Ecto neural progenitor cell (in vitro differentiated cells): ENCODE measurements at regions not wholly inside any gene's neighbourhood (a gene's known extent, or its start where the extent isn't known, plus 50 kb on each side); places are given as distances from the start of the nearest gene placed in this dataset.

Experiments used
- DNase-seq: peaks from one replicate; pipeline ENCODE4 v3.0.0-alpha.2; 2018; ENCODE audit warnings: low spot score

- DNase-seq: no peak
Observed at GRCh38 chr3:69535613-69536012, 149.7 kb upstream of the FRMD4B start.

DNA sequence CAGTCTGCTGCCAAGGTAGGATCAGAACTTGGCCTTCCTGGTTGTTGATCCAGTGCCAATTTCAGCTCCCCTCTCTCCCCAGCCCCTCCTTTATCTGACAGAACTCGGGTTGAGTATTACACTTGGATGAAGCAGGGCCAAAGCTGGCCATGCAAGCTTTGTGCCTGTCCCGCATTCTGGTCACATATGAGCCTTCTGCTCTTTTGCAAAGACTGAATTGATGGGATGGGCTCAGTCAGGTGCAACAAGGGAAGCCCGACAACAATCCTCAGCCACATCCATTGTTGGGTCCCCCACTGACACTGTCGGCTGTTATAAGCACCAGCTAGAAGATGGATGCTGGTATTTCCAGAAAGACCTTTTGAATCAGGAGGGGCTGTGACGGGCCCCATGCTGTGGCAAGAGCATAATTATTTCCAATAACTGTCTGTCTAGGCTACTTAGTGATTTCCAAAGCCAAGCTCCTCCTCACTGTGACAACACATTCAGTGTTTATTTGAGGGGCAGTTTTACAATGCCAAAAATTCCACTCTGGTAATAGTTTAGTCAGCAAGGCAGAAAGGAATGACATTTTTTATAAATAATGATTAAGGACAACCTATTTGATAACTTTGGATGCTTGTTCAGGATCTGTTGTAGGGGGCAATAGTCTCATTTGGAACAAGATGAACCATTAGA, 146.8 kb upstream of the FRMD4B start:
- DNase-seq: no peak

DNA sequence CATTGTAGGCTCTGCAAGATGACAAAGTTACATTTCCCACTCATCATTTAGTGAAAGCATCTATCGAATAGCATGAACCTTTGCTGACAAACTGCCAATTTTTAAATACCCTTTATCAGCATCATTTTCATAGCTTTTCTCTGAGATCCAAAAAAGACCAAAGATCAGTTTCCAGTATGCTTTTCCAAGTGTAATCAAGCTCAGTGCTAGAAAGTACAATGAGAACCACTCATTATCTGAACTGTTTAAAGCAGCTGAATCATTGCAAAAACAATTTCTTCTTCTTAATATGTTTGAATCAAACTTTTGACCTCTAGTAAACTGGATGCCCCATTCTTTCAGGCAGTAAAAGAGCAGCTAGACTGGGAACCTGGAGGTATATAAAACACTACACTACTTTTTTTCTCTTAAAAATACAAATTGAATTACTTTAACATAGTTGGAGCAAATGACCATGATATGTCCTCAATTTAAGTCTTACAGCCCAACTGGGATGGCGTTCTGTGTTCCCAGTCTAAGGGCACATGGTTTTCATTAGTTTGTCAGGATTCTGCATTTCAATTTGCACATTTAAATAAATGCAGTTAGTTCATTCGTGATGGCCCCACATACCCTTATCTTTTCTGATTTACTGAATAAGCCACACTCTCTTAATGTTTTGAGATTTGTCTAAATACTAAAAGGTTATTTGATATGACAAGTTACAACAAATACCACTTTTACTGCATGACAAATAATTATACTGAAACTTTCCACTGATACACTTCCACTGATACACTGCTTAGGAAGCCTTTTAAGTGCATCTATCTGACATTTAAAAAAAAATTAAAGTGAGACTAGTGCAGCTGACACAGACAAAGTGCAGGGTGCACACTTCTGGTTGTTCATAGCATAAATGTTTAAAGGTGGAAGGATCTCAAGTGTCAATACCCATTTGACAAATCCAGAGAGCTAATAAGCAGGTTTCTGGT, 146.0 kb upstream of the FRMD4B start:
- DNase-seq: no peak

DNA sequence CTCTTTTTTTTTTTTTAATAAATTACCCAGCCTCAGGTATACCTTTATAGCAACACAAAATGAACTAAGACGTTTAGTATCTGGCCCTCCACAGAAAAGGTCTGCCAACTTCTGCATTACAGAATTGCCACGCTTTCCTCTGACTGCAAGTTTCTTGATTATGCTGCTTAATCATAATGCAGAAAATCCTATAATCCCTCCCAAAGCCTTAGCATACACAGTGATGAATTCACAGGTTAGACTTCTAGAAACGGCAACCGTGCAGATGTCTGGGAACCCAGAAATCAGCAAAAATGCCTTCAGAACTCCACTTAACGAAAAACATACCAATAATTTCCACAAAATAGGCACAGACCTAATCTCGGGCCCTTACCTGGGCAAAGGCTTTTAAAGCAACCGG, 144.7 kb upstream of the FRMD4B start:
- DNase-seq: no peak

GRCh38 chr3:69527498-69527897, 141.6 kb upstream of the FRMD4B start:
- DNase-seq: no peak

DNA sequence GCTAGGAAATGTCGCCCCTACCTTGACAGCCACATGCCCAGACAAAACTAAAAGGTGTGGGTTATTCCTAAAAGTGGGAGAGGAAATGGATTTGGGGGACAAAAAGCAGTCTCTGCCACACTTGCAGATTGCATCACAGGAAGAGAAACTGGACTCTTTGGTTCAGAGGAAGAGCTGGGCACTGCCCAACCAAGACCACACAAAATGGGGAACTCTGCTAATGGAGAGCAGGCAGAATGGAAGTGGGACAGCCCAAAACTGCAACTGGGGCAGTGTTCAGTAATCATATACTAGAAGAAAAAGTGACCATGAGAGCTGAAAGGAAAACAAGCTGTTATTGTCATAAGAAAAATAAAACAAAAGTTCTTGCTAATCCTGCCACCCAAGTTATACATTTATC, 138.9 kb upstream of the FRMD4B start:
- DNase-seq: no peak

DNA sequence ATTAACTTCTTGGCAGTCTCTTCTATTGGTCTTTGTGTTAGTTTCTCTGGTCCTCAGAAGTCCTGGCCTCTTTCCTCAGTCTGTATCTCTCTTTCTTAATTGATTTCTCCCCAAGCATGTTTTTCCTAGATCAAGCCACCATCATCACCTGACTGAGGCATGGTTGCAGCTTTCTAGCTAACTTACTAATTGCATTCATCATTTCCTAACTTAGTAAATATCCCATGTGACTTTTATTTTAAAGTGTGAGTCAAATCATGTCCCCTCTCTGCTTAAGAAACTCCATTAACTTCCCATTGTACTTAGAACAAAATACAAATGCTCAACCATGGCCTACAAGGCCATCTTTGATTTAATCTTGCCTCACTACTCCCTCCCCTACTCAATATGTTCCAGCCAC, 135.4 kb upstream of the FRMD4B start:
- no peak for DNase-seq

GRCh38 chr3:69511361-69511760, 125.5 kb upstream of the FRMD4B start:
- DNase-seq: no peak

- DNase-seq: no peak
Observed at GRCh38 chr3:69510481-69511030, 124.7 kb upstream of the FRMD4B start.

- no peak for DNase-seq
Observed at GRCh38 chr3:69509288-69509687, 123.4 kb upstream of the FRMD4B start.

DNA sequence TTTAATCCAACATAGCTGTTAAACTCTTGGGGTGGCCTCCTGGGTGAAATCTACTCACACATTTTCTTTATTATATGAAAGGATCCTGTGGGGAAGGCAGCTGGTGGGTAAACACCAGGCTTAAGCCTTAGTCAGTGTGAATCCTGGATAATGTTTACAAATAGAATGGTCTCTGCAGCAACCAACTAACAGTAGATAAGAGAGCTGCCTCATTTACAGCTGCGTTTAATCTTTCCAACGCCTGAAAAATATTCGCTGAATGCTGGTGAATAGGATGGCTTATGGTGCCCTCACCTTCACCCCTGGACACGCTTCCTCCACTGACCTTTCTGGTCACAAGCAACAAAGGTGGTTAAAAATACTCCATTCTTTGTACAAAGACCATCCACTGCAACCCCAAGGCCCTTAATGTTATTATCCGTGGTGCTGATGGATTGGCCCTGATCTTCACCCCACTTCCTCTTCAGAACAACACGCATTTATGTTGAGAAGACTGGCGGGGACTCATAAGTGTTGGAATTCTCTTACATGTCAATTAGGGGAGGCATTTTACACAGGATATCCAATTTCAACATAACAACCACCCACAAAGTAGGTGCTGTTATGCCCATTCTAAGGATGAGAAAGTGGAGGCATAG, 120.0 kb upstream of the FRMD4B start:
- no peak for DNase-seq

DNA sequence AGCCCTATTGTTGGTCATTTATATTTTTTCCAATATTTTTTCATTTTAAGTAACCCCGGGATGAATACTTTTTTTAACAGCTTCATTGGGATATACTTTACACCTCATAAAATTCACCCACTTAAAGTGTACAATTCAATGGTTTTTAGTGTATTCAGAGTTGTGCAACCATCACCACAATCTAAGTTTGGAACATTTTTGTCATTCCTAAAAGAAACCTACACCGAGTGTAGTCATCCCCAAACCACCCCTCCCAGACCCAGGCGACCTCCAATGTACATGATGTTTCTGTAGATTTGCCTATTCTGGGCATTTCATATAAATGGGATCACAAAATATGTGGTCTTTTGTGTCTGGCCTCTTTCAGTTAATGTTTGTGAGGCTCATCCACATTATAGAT, 118.3 kb upstream of the FRMD4B start:
- no peak for DNase-seq

DNA sequence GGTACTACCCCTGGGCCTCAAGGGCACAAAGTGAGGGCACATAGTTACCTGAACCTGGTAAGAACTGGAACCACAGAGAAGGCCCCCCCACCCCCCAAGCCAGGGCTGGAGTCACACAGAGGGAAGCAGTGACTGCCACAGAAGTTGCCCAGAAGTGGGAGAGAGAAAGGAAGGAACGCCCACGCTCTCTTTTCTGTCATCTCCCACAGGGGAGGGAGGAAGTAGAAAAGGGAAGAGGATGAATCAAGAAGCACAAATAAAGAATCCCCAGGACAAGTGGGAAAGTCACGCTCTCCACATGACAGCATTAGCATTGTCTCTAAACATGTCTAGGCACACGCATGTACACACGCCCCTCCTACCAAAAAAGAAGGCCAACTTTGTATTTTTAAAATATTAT, 114.7 kb upstream of the FRMD4B start:
- DNase-seq: no peak

GRCh38 chr3:69499899-69500421, 114.1 kb upstream of the FRMD4B start:
- DNase-seq: no peak

- no peak for DNase-seq
Observed at GRCh38 chr3:69499422-69499821, 113.5 kb upstream of the FRMD4B start.

DNA sequence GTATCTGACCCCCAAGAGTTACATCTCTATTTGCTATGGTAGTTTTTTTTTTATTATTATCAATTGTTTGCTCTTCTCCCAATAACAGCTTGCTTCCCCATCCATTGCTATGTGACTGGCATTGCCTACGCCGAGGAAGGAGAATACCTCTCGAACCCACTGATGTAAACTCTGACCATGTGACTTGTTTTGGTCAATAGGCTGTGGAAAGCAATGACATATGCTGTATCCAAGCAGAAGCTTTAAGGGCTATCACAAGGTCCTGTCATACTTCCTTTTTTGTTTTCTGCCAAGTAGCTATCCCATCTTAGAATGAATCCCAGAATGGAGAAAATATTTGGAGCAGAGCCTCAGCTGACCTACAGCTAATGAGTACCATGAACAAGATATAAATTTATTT, 111.0 kb upstream of the FRMD4B start:
- no peak for DNase-seq

- no peak for DNase-seq
Observed at GRCh38 chr3:69494185-69494584, 108.3 kb upstream of the FRMD4B start.

DNA sequence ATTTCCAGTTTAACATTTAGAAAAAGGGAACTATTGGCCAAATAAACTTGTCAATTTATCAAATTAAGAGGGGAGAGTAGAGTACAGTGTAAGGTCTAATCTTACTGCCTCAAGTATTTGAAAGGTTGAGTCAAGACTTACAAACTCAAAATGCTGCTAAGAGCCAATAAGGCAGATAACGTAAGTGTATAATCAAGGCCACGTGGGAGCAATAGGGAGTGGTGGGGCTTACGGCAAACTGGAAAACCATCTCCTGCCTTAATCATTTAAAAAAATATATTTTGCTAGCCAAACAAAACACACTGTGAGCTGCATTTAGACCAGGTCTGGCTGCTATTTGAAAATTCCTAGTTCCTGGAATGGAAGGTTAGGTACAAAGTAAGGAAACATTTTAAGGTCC, 107.3 kb upstream of the FRMD4B start:
- DNase-seq: no peak

GRCh38 chr3:69491975-69492374, 106.1 kb upstream of the FRMD4B start:
- DNase-seq: no peak

GRCh38 chr3:69490971-69491370, 105.1 kb upstream of the FRMD4B start:
- DNase-seq: no peak

DNA sequence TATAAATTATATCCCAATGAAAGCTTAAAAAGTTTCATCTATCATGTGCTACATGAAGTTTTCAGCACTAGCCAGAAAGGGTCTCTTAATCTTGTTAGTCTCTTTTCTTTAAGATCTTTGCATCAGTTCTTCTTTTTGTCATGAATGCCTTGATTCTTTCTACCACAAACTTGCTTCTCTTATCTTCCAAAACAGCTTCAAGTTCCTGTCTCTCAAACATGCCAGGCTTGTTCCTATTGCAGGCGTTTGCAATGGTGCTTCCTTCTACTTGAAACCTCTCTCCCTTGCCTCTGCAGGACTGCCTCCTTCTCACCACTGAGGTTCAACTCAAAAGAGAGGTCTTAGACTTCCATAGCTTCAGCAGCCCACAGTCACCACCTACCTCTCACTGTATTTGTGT, 104.3 kb upstream of the FRMD4B start:
- no peak for DNase-seq

GRCh38 chr3:69488026-69488425, 102.1 kb upstream of the FRMD4B start:
- no peak for DNase-seq
